HuH-7.5 (cell line): ENCODE measurements at regions not wholly inside any gene's neighbourhood (a gene's known extent, or its start where the extent isn't known, plus 50 kb on each side); places are given as distances from the start of the nearest gene placed in this dataset.
"Not testable (repeated sequence)": the region's sequence is repeated elsewhere in the genome, so short reads cannot be mapped to it uniquely, and the experiment has no call there.

Experiments used
- DNase-seq: peaks from one replicate; pipeline ENCODE4 v3.0.0; 2011; ENCODE audit warnings: low spot score

GRCh38 chr7:122248472-122248871 is 56.1 kb downstream of the FEZF1 start:
- no peak for DNase-seq

DNA sequence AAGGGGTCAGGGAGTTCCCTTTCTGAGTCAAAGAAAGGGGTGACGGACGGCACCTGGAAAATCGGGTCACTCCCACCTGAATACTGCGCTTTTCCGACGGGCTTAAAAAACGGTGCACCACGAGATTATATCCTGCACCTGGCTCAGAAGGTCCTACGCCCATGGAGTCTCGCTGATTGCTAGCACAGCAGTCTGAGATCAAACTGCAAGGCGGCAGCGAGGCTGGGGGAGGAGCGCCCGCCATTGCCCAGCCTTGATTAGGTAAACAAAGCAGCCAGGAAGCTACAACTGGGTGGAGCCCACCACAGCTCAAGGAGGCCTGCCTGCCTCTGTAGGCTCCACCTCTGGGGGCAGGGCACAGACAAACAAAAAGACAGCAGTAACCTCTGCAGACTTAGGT is 65.8 kb downstream of the FEZF1 start:
- not testable (repeated sequence) for DNase-seq

DNA sequence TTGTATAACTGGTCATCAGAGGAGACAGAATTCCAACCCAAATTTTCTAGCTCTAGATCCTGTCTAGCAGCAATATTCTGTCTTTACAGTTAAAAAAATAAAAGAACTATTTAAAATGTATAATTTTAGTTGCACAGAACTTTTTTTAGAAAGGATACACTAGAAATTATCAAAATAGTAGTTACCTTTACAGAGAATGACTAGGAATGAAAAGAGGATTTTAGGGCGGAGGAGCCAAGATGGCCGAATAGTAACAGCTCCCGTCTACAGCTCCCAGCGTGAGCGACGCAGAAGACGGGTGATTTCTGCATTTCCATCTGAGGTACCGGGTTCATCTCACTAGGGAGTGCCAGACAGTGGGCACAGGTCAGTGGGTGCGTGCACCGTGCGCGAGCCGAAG is 66.3 kb downstream of the FEZF1 start:
- not testable (repeated sequence) for DNase-seq

DNA sequence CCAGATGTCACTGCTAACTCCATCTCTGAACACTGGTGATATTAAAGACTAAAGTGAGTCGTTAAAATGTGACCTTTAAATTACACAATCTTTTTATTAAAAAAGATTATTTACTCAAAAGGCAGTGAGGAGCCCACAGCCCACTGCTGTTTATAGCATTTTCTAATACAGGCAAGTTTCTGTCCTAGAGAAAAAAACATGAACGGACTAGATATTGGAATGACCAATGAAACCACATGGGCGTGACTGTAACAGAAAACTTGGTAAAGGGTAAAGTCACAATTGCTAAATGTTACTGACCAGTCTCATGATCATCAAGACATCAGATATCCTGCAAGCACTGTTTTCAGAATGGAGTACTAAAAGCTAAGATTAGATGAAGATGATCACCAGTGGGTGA is 78.7 kb downstream of the FEZF1 start:
- DNase-seq = no peak

DNA sequence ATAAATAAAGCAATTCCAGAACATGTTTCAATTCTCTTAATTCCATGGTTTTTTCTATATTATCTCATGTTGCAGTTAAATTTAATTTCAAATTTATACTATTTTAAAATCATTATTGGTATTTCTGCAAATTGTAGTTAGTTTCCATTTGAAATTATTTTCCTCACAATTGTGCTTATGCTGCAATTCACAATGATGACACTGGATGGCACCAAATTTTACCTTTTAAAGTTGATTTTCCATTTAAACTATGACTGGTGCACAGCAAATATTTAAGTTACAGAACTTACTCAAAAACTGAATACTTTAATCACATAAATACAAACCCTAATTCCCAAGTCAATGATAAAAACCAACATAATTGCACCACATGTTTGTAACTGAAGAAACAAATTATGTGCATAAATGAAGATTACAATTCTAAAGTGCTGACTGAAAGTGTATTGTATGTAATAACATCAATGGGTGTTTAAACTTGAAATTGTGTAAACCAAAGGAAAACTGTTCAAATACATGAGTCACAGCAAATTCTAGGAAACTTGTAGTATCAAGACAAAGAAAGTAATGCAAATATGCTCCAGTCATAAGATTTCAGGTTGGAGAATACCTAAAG is 75.3 kb upstream of the AASS start:
- no peak for DNase-seq

DNA sequence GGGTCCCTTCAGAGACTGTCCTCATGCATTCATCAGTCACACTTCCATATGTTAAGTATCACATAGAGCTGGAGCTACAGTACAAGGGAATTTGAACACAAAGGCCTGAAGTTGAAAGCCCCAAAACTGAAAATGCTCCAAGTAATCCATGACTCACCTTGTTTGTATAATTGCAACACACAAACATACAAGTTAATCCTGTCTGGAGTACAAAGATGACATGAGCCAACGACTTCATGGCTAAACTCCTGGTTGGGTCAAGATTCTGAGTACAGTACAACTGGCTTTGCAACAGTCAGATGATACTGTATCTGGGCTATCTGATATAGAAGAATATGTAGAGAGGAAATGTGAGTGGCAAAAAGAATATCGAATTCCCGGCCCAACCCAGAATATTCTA is 73.1 kb upstream of the AASS start:
- DNase-seq = peak; percentile 8

DNA sequence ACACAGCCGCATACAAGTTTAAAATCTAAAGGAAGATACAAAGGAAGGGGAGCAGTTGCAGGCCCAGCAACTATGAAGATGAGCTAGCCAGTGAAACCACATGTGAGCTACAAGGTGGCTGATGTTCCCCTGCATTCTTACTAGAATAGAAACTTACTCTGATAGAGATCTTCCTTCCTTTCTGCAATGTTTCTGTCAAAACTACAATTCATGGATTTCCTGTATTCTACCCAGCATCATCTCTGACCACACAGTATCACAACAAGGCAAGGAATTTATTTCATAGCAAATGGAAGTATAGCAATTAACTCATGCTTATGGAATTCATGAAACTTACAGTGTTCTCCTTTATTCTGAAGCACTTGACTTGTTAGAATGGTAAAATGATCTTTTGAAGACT is 68.7 kb upstream of the AASS start:
- no peak for DNase-seq

GRCh38 chr7:122211362-122211761 is 67.3 kb upstream of the AASS start:
- DNase-seq = no peak

- no peak for DNase-seq
Observed at GRCh38 chr7:122206985-122207384, 62.9 kb upstream of the AASS start.

DNA sequence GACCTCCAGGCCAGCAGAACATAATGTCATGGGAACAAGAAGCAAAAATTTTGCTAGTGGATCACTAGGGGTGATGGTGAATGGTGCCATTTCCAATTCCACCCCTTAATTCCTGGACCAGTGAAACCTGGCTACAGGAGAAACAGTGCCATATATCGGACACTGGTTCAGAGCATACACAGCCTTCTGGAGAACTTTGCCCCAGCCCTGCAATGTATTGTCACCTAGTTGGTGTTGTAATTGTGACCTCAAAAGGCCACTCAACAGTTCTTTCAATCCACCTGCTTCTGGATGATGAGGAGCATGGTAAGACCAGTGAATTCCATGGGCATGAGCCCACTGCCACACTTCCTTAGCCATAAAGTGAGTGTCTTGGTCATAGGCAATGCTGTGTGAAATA is 59.8 kb upstream of the AASS start:
- DNase-seq = no peak

GRCh38 chr7:122200888-122201287 is 56.8 kb upstream of the AASS start:
- no peak for DNase-seq

- no peak for DNase-seq
Observed at GRCh38 chr7:122199171-122199570, 55.1 kb upstream of the AASS start.

DNA sequence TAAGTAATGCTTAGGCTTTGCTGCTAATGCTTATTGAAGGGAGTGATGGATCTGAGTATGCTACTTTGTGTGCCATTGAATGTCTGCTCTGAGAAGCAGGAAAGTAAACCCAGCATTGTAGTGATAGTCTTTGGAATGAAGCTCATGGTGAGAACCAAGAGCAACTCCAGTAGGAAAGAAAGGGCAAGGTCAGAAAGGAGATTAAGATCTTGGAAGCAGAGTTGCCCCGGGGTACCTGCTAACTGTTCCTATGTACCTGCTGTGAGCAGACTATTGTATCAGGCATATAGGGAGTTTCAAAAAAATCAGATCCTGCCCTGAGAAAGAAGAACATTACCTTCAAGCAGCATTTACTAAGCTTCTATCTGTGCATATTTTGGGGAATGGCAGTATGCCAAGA is 54.5 kb upstream of the AASS start:
- no peak for DNase-seq
